ENCODE measurements at regions not wholly inside any gene's neighbourhood (a gene's known extent, or its start where the extent isn't known, plus 50 kb on each side); places are given as distances from the start of the nearest gene placed in this dataset.

DNA sequence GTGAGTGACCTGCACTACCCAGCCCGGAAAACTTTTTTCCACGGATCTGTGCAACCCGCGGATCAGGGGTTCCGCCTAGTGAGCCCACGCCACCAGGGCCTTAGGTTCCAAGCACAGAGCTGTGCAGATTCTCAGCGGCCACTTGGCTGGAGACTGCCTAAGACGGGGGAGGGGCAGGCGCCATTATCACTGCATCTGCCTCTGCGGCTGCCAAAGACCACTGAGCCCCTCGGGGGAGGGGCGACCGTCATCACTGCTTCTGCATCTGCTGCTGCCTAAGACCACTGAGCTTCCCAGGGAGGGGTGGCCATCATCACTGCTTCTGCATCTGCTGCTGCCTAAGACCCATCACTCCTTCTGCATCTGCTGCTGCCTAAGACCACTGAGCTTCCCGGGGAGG, 460.2 kb downstream of the OCA2 start:
- TF ChIP-seq, protein P1, sequence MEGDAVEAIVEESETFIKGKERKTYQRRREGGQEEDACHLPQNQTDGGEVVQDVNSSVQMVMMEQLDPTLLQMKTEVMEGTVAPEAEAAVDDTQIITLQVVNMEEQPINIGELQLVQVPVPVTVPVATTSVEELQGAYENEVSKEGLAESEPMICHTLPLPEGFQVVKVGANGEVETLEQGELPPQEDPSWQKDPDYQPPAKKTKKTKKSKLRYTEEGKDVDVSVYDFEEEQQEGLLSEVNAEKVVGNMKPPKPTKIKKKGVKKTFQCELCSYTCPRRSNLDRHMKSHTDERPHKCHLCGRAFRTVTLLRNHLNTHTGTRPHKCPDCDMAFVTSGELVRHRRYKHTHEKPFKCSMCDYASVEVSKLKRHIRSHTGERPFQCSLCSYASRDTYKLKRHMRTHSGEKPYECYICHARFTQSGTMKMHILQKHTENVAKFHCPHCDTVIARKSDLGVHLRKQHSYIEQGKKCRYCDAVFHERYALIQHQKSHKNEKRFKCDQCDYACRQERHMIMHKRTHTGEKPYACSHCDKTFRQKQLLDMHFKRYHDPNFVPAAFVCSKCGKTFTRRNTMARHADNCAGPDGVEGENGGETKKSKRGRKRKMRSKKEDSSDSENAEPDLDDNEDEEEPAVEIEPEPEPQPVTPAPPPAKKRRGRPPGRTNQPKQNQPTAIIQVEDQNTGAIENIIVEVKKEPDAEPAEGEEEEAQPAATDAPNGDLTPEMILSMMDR (IDR thresholded peaks at IDR 0.05) = no peak
- no peak for TF ChIP-seq EP300 (IDR thresholded peaks at IDR 0.05)

Measured in ovary (tissue), 3 donors.